GM12873 (cell line): ENCODE measurements at regions not wholly inside any gene's neighbourhood (a gene's known extent, or its start where the extent isn't known, plus 50 kb on each side); places are given as distances from the start of the nearest gene placed in this dataset.

Experiments
- CTCF ChIP-seq: IDR thresholded peaks from 2 replicates; pipeline ENCODE4 v1.5.1; 2012; ENCODE audit warnings: low read depth, mild to moderate bottlenecking, moderate library complexity, low read length, control low read depth; ENCODE audit not compliant: insufficient read depth; ENCODE audit errors: missing control alignments

- no peak for TF ChIP-seq CTCF
These were observed 60.8 kb upstream of the UNC93A start for GRCh38 chr6:167230288-167230687.

GRCh38 chr6:167232356-167232755 lies 58.8 kb upstream of the UNC93A start:
- TF ChIP-seq CTCF = no peak

DNA sequence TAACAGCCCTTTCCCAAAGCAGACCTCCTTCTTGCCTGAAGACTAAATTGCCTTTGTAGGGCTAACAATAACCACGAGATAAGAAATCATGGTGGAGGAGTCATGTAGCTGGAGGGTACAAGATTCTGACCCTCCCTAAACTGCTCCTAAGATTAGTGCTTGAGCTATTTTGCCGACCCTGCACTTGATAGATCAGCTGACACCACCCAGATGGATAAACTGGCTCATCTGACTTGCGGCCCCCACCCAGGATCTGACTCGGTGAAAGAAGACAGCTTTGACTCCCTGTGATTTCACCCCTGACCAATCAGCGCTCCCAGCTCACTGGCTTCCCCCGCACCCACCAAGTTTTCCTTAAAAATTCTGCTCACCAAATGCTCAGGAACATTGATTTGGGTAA lies 57.6 kb upstream of the UNC93A start:
- no peak for TF ChIP-seq CTCF

DNA sequence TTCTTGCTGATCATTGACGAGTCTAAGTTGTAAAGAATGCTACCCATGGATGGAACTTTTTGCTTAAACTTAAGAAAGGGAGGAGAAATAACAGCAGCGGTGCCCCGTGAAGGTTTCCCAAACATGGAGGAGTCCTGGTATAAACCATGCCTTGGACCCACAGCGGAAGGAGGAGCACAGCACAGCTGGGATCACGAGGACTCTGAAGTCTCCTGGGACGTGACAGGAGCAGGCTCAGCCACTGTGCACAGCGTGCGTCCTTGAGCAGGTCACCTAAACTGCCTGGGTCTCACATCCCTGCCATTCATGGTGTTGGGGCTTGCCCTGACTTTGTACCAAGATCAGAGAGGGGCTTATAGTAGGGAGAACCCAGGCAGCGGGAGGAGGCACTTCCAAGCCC lies 56.1 kb upstream of the UNC93A start:
- no peak for TF ChIP-seq CTCF

DNA sequence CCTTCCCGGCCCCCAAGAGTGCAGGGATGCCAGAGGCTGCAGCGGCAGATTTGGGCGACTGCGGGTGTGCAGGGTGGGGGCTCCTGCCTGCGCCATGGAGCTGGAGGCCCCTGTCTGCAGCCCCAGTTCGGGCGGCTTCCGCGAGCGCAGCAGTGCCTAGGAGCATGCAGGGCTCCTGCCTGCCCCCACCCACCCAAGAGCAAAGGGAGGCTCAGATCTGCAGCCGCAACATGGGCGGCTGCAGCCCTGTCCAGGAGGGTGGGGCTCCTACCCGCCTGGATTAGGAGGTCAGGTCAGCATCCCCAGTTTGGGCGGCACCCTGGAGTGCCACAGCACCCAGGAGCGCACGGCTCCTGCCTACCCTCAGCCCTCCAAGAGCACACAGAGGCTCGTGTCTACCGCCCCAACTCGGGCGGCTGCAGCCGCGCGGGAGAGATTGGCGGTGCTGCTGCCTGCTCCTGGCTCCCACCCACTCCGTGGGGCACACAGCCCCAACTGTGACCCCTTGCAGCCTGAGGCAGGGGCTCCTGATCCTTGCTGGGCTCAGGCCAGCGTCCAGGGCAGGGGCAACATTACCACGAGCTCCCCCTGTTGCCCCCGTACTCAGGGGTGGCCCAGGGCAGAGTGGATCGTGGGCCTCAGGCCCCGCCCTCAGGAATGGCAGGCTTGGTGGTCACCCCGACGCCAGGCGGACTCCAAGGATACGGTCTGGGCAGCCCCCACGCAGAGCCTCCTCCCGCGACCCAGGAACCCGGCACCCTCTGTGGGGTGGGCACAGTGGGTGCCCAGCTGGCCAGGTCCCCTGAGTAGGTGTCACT lies 55.5 kb upstream of the UNC93A start:
- no peak for TF ChIP-seq CTCF

DNA sequence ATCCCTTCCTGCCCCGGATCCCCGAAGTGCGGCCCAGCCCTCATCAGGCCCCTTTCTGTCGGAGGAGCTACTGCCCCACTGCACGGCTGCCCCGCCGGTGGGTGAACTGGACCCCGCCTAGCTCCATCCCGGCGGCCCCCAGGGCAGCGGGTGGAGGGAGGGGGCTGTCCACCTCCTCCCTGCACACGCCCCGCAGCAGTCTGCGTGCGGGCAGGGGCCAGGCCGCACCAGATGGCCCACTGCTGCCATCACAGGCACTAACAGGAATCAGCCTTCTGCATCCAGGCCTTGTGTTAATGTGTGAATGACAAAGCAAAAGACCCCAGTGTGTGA lies 54.9 kb upstream of the UNC93A start:
- TF ChIP-seq CTCF = no peak

DNA sequence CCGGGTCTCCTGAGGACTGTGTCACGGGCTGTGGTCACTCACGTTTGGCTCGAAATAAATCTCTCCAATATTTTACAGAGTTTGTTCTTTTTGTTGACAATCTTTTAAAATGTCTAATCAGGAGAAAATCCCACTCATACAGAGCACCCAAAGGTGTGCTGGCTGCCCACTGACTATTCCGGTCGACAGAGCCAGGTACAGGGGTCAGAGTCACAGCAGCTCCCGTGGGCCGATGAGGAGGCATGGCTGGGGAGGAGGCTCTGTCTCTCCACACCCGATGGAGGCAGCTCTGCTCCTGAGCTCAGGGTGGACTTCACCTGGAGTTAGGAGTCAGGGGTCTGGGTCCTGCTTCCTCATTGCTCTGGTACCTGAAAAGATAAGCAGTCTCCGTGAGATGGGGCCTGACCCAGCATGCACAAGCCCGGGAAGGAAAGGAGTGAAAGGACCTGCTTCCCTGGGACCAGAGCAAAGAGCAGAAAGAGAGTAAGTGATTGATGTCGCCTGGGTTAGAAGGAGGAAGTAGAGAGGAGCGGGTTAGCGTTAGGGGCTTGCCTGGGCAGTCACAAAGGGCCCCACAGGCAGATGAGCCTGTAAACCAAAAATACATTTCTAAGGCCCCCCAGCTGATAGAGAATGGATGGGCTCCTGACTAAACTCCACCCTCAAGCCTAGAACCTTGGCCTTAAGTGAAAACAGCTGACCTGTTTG lies 53.5 kb upstream of the UNC93A start:
- TF ChIP-seq CTCF = no peak
